HG03575 (cell line): ENCODE measurements at regions not wholly inside any gene's neighbourhood (a gene's known extent, or its start where the extent isn't known, plus 50 kb on each side); places are given as distances from the start of the nearest gene placed in this dataset.

Experiments
- ATAC-seq: cut with Tn5 transposase; IDR thresholded peaks from one replicate; pipeline ENCODE4 v1.9.1; 2021; ENCODE audit not compliant: unreplicated experiment, insufficient number of reproducible peaks, low FRiP score; ENCODE audit errors: extremely low read depth

DNA sequence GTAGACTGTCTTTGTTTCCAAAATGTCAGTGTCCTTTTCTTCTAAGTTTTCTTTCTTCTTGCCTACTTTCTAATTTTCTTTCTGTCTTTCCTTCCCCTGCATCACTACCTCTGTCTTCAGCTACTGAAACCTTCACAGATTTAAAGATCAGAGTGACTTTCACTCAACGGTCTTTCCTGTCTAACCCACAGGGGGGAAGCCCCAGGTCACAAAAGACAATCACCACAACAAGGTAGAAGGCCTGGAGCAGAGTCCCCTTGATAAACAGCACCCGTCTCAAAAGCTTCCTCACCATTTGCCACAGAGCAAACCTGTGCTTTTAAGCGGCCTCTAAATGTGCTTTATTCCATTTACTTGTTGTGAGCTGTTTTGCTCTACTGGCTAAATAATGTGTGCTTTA is 665.4 kb downstream of the BCL11A start:
- ATAC-seq: peak; percentile 99

DNA sequence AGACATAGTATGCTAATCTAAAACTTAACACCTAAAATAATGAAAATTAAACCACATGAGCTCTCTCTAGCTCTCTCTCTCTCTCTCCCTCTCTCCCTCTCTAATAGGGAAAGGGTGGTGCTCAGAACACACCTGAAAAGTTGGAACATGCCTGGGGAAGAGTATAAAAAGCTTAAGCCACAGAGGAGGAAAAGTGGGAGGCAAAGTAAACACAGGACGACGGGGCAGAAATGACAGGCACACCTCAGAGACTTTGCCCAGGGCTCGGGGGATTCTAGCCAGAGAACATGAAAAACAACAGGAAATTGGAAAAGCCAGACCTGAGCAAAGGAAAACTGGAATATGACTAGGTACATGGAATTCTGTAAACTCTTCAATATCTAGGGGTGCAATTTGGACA is 666.1 kb downstream of the BCL11A start:
- no peak for ATAC-seq

DNA sequence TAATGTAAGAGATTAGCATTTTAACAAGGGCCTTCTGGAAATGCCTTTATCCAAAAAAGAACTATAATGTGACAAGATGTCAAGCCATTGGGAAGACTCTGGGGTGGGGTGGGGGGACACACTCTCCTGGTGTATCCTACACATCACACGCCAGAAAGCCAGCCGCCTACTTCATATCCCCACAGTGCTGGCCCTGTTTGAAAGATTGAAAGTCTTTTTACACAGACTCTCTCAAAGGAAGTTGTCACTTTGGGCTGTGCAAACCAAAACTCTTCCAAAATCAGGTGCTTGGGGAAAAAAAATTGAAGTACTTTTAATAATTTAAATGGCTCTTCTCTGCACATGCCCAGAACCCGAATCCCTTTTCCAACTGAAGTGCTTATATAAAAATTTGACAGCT is 666.7 kb downstream of the BCL11A start:
- no peak for ATAC-seq

DNA sequence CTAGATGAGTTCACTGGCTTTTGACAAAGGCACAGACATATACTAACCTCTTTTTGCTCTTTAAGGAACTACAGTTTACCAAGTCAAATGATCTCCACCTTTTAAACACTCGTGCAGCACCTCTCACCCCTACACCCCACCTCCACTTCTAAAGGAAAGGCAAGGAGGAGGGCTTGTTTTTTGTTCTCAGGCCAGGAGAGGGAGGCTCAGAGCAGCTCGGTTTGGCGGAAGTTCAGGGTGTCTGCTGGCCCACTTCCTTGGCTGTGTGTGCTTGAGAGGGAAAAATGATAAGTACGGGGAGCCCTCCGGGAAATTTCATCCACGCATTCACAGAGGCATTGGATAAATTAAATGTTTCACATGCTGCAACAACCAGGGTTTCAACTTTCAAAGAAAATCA is 667.9 kb downstream of the BCL11A start:
- ATAC-seq: no peak

DNA sequence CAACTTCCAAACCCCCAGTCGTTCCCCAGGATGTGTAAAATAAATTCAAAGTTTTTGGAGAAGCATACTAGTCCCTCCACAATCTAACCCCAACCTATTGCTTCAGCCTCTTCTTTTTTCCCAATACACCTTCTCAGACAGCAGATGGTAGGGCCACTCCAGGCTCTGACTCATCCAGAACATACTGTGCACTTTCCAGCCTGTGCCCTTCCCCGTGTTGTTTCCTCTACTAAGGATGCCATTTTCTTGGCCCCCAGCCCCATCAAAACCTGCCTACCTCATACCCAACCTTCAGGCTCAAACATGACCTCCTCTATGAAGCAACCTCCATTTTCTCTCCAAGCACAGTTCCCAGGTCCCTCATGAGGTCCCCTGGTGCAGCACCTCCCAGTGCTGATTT is 669.3 kb downstream of the BCL11A start:
- no peak for ATAC-seq

DNA sequence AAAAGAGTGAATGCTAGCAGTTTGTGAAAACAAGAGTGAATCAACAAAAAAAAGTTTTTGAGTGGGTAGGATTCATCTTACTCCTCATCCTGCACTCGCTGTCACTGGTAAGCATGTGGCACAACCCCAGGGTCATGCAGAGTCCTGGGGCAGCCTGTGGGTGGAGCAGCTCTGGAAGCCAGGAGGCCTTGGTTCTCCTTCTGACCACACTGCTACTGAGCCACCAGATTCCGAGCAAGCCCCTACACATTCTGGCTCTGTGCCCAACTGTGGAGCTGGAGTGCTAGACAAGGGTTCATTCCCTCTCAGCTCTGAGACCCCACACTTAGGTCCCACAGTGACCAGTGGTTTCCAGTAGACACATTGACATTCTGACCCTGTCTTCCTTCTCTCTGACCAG is 670.6 kb downstream of the BCL11A start:
- ATAC-seq: no peak

DNA sequence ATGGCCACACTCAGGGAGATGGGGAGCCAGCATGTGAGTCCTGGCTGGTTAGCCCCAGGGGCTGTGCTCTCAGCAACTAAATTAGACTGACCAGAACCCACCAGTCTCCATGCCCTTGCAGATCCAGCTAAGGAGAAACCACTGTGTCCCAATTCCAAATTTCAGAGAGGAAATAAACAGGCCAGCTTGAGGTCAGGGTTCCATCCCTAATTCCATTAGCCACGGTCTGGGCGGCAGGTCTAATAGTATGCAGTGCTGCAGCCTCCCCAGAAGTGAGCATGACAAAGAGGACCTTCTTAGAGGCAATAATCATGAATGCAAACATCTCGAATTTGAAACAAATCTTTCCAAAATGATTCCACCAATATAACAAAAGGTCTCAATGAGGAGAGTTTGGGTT is 671.2 kb downstream of the BCL11A start:
- ATAC-seq: no peak

DNA sequence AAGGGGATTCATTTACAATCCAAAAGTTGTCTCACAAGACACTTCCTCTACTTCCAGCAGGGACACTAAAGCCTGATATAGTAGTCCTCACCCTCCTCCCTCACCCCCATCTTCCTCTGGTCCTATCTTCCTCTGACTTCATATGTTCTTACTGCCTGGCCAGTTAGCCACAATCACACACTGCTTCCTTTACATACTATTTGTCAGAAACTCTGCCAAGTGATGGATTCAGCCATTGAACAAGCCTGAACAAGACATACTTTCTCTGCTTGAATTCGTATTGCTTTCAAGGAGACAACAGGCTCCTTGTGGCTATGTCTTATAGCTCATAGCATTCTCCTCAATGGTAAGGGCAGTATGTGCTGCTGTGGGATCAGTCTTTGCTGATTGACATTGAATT is 672.2 kb downstream of the BCL11A start:
- ATAC-seq: no peak

DNA sequence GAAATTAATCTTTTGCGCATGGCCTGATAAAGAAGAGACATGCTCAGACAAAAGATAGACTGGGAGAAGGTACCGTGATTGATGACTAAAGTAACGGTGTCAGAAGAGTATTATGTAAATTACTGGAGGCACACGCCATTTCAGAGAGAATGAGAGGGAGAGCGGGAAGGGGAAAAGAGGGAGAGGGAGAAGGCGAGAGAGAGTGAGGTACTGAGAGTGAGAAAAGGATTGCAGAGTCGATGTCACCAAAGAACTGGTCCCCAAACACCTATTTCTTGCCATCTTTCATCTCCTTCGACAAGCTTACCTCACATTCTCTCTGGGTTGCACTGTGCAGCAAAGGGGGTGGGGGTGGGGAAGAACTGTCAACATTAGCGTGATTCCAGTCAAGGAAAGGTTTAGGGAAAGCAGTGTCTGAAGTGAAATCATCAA is 673.7 kb downstream of the BCL11A start:
- ATAC-seq: no peak

DNA sequence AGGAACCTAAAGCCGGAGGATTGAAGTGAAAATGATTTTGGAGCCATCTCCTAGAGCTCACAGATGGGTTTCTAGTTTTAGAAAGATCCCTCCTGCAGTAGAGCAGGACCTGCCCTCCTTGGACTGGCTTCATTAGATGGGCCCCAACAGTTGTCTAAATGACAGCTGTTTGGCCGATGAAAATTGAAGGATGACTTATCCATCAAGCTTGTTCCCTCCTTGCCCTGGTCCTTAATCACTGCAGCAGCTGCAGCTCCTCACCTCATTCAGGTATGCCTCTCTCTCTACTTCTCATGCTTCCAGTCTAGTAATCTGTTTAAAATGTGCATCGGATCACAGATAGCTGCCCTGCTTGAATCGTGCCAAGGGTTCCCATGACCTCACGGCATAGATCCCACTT is 677.6 kb downstream of the BCL11A start:
- ATAC-seq: no peak

DNA sequence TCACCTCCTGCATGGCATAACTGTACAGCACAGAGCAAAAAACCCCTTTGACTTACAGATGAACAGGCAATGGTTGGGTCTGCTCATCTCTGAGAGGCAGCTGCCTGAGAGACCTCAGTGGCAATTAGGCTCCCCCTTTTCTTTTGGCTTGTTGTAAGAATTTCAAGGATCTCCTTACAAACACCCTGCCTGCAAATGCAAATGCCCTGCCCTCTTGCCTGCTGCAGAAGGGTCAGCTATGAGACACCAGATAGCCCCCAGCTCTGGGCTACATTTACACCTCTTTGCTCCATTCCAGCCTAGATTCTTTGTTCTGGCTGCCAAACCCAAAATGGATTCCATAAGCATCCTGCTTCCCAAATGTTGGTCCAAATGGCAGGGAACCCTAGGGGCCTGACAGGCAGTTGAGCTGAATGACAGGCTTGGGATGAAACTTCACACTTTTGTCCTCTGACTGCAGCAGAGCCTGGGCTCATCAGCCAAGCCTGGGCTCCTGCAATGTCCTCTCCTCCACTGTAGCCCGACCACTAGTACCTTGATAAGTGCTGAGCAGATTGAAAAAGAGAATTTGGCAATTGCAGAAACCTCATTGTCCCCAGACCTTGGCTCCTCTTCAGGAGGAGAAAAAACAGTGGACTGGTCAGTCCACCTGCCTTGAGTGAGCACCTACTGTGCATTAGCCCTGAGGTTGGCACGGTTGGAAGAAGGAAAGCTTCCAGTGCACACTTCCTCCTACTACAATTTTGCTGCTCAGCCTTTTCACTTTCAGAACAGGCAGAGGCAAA is 678.3 kb downstream of the BCL11A start:
- no peak for ATAC-seq

DNA sequence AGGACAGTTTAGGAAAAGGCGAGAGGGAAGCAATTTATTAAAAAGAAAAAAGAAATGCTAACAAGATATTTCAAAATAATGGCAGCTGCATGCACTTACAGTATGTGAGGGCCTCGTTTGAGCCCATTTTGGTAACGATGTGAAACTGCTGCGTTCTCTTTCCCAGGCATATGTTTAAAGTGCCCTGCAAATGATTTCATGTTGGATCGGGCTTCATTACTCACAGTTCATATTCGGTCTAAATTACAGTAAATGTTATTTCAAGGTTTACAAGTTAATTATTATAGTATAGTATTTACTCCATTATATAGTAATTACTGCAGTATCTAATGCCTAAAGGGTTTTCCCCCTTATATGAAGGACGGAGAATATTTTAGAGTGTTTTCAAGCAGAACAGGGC is 679.1 kb downstream of the BCL11A start:
- no peak for ATAC-seq

DNA sequence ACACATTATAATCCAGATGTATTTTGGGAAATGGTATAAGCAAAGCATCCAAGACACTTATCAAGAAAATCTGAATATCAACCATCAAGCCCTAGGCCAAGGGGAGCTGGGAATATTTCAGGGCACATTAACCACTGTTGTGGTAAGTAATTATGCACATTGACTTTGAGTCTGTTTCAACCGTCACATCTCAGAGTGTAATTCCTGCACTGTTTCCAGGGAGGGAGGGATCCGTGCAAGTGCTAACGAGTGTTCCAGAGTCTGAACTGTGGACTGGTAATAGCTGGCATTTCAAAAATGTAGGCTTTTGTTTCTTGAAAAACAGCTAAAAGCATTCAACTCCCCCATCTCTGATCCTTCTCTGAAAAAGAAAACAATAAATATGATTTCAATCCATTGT is 681.6 kb downstream of the BCL11A start:
- ATAC-seq: no peak

DNA sequence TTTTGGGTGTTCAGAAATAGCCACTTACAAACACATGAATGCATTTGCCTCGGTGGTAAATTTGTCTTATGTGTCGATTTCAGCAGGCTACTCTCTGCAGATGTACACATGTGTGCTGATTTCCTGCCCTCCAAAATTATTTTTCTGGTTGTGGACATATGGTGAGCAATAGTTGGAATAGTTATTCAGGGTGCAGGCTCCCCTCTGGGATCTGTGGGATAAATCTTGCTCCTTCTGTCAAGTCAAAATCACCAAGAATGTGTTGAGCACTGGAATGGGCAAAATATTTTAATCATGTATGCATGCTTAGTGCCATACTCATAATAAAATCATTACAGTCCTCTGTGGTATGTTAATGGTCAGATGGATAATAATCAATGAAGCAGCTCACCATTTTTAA is 684.5 kb downstream of the BCL11A start:
- no peak for ATAC-seq

DNA sequence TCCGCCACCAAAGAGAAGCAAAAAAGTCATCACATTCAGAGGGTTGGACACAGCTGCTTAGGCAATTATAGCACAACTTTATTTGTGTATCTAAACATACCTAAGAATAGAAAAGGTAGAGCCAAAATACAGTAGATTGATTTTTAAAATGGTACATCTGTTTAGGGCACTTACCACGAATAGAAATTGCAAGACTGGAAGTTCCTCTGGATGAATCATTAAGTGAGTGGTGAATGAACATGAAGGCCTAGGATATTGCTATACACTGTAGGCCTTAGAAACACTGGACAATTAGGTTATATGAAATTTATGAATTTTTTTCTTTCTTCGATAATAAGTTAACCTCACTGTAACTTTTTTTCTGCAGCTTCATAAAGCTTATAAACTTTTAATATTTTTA is 687.0 kb downstream of the BCL11A start:
- ATAC-seq: no peak

DNA sequence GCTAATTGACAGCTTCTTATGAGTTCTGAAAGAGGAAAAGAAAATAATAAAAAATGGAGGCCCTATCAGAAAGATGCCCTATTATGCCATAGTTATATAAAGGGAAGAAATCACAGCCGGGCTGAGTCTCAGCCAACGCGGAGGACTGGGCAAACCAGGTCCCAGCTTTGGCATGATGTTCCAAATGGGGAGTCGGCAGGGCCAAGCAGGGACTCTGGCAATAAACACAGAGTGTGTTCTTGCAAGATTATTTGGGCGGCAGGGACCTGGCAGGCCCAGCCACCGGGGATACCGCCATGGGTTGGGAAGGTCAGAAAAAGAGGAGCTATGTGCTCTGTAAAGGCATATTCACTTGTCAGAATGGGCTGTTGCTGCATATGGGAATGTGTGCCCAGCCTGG is 694.9 kb downstream of the BCL11A start:
- ATAC-seq: no peak

DNA sequence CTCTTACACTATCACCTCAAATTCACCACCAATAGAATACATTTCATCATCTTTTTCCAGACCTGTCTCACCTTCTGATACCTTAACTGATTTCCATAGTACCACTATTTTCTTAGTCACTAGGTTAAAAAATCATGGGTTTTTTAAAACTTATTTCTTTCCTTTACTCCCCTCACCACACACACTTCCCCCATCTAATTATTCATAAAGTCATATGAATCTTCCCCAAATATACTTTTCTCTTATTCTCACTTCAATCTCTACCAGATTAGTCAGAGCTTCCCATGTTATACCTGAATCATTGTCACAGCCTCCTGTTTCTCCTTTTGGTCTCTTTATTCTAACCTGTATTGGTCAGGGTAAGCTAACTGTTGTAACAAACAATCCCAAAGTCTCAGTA is 696.3 kb downstream of the BCL11A start:
- ATAC-seq: no peak

DNA sequence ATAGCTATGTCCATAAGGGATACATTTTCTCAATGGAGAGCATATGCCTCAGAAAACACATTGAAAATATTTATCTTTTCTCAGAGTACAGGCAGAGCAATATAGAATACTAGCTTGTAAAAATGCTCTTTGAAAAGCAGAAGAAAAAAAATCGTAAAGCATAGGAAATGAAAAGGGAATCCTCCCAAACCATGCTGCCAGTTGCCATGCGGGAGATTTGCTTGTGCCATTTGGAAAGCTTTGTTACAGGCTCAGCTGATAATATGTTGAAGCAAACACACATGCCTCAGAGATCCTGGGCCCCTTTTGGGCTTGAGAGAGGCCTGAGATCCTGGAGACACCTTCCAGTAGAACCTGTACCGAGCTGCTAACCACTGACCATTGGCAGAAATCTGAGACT is 697.1 kb downstream of the BCL11A start:
- no peak for ATAC-seq

DNA sequence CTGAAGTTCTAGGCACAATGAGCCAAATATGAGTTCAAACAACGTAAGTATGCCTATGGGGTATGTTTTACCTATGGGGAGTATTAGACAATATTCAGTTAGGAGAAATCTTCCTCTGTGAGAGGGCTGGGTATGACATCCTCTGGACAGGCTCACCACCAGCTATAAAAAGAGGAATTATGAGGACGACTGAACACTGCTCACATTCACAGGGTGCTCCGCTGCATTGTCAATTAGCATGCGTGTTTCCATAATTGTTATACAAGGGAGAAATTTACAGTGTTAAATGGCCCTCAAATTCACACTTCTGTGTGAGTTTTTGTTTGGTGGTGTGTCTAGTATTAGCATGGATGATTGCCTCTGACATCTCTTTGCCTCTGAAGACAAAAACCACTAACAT is 700.4 kb downstream of the BCL11A start:
- ATAC-seq: no peak

DNA sequence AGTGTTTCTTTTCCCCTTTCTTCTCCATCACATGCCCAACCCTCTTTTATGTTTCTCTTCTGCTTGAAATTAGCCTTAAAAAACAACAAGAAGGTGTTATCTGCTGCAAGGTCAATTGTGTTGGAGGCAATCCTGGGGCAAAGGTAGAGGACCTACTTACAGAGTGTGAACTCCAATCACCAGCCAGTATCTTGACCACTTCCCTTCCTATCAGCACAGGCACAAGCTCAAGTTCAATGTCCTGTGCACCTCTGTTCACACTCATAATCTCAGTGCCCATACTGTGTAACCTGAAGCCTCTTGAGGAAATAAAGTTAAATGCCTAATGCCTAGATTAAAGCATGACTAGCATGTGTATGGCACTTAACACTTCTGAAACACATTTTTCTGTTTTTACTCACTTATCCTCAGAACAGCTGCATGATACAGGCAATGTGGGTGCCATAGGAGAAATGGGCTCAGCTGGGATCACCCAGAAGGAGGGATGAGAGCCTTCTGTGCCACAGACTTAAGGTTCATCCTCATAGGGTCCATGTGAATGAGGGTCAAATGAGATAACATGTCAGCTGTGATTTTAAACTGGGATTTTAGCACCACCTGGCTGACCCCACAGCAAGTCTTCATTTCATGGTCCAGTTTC is 701.5 kb downstream of the BCL11A start:
- no peak for ATAC-seq

DNA sequence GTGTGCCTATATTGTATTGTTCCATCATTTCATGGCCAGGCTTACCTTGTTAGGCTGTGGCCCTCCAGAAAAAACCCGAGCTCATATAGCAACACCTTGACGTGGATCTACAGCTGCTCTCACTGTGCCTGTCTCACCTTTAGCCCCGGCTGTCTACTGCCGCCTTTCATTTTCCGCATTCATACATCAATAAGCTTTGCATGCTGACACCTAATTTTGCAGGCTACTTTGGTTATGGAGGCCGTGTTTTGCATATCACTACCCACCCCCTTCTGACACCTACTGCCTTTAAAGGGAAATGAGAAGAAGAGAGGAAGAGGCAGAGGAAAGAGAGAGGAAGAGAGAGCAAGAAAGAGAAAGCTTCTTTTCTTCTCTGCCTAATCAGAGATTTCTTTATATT is 702.9 kb downstream of the BCL11A start:
- ATAC-seq: no peak
